NCI-H128 (cell line): ENCODE measurements at regions not wholly inside any gene's neighbourhood (a gene's known extent, or its start where the extent isn't known, plus 50 kb on each side); places are given as distances from the start of the nearest gene placed in this dataset.
"Not testable (repeated sequence)": the region's sequence is repeated elsewhere in the genome, so short reads cannot be mapped to it uniquely, and the experiment has no call there.

ENCODE experiments used
- DNase-seq: peaks from one replicate; lab custom pipeline; 2025; ENCODE audit not compliant: unreplicated experiment; lab: John Stamatoyannopoulos, UW

- DNase-seq = no peak
Measured at GRCh38 chr4:27343411-27343810, 482.8 kb downstream of the STIM2 start.

- DNase-seq = no peak
Measured at GRCh38 chr4:27350161-27350560, 489.5 kb downstream of the STIM2 start.

- no peak for DNase-seq
Measured at GRCh38 chr4:27357283-27357682, 496.6 kb downstream of the STIM2 start.

GRCh38 chr4:27358269-27358668 is 497.6 kb downstream of the STIM2 start:
- DNase-seq = no peak

- DNase-seq = no peak
Measured at GRCh38 chr4:27360131-27360530, 499.5 kb downstream of the STIM2 start.

- DNase-seq = no peak
Measured at GRCh38 chr4:27360790-27361267, 500.2 kb downstream of the STIM2 start.

GRCh38 chr4:27364509-27364908 is 503.9 kb downstream of the STIM2 start:
- no peak for DNase-seq

- no peak for DNase-seq
Measured at GRCh38 chr4:27366104-27366823, 505.6 kb downstream of the STIM2 start.

- no peak for DNase-seq
Measured at GRCh38 chr4:27368781-27369180, 508.1 kb downstream of the STIM2 start.

- peak; percentile 69 for DNase-seq
Measured at GRCh38 chr4:27381815-27382214, 521.2 kb downstream of the STIM2 start.

- no peak for DNase-seq
Measured at GRCh38 chr4:27387711-27388110, 527.1 kb downstream of the STIM2 start.

- no peak for DNase-seq
Measured at GRCh38 chr4:27397886-27398285, 537.2 kb downstream of the STIM2 start.

- DNase-seq = no peak
Measured at GRCh38 chr4:27398631-27399310, 538.1 kb downstream of the STIM2 start.

- DNase-seq = no peak
Measured at GRCh38 chr4:27407616-27408015, 547.0 kb downstream of the STIM2 start.

- DNase-seq = no peak
Measured at GRCh38 chr4:27412613-27413012, 552.0 kb downstream of the STIM2 start.

- DNase-seq = no peak
Measured at GRCh38 chr4:27414887-27415731, 554.5 kb downstream of the STIM2 start.

GRCh38 chr4:27428661-27429060 is 568.0 kb downstream of the STIM2 start:
- DNase-seq = no peak

GRCh38 chr4:27429364-27429871 is 568.8 kb downstream of the STIM2 start:
- no peak for DNase-seq

GRCh38 chr4:27442146-27442545 is 581.5 kb downstream of the STIM2 start:
- DNase-seq = no peak

GRCh38 chr4:27442661-27443060 is 582.0 kb downstream of the STIM2 start:
- DNase-seq = not testable (repeated sequence)

GRCh38 chr4:27463816-27464215 is 603.2 kb downstream of the STIM2 start:
- no peak for DNase-seq
